Mucosa of descending colon (tissue), 3 donors: ENCODE measurements at regions not wholly inside any gene's neighbourhood (a gene's known extent, or its start where the extent isn't known, plus 50 kb on each side); places are given as distances from the start of the nearest gene placed in this dataset.

Experiments
- ATAC-seq: fragments of 200-7000 bp; cut with Tn5 transposase; one replicate; pipeline ENCODE4 v1.9.1; 2020; ENCODE audit warnings: mild to moderate bottlenecking, moderate library complexity
- DNase-seq, 3 donors: peaks; one replicate each; pipeline ENCODE4 v3.0.0-alpha.2; 2020
- H3K36me3 ChIP-seq: fragments of 200-600 bp; one replicate; pipeline ENCODE4 v1.8.0; 2021; ENCODE audit warnings: low read depth, mild to moderate bottlenecking
- H3K4me1 ChIP-seq: fragments of 200-600 bp; one replicate; pipeline ENCODE4 v1.8.0; 2021; ENCODE audit warnings: low read depth, mild to moderate bottlenecking
- H3K4me3 ChIP-seq: fragments of 200-600 bp; one replicate; pipeline ENCODE4 v1.8.0; 2021; ENCODE audit warnings: mild to moderate bottlenecking
- H3K9me3 ChIP-seq: fragments of 200-600 bp; one replicate; pipeline ENCODE4 v1.8.0; 2021; ENCODE audit warnings: mild to moderate bottlenecking
- CTCF ChIP-seq: fragments of 200-600 bp; IDR thresholded peaks from one replicate; pipeline ENCODE4 v1.8.0; 2022; ENCODE audit warnings: antibody characterized with exemption, mild to moderate bottlenecking
- intact Hi-C, 2 donors: fragments of 100-400 bp; cut with DNase I in 1 of 2; cut with micrococcal nuclease in 1 of 2; formaldehyde crosslinking; loops; one replicate each; pipeline versions ENCODE4 v1.11.0 to v1.11.1; 2022; cut with DNase I, micrococcal nuclease
- donor health status: DM: no; HTN: no; CAD: no; lungs with moderate emphysema.
- donor health status: DM: no; HTN: no; CAD: no.
- donor health status: DM: no; HTN: yes; CAD: no.

GRCh38 chr3:72047221-72047871, 262.4 kb upstream of the PROK2 start:
- no peaks in the 10 kb centered on the region for H3K4me1 ChIP-seq
- no peaks in the 10 kb centered on the region for H3K36me3 ChIP-seq
- no peak overlapping the region for H3K4me3 ChIP-seq
- ATAC-seq (no peak), DNase-seq (no peak)
- H3K9me3 ChIP-seq, result no peaks in the 10 kb centered on the region
- intact Hi-C loops, result no loop called here
- TF ChIP-seq CTCF, result no peak

- TF ChIP-seq CTCF, result no peak
- Histone ChIP-seq H3K9me3 (no peaks in the 10 kb centered on the region), H3K36me3 (no peaks in the 10 kb centered on the region), H3K4me3 (no peak overlapping the region), H3K4me1 (no peaks in the 10 kb centered on the region)
- DNase-seq, result no peak
- no peak for ATAC-seq
- intact Hi-C loops, result no loop called here
Measured at GRCh38 chr3:72044231-72044855, 259.4 kb upstream of the PROK2 start.

GRCh38 chr3:72043204-72044133, 258.5 kb upstream of the PROK2 start:
- DNase-seq (peak in 1 of 3 donors; percentile 4), ATAC-seq (peak; percentile 32)
- H3K36me3 ChIP-seq, result no peaks in the 10 kb centered on the region
- no peak for TF ChIP-seq CTCF
- H3K4me3 ChIP-seq, result no peak overlapping the region
- intact Hi-C loops, result no loop called here
- H3K9me3 ChIP-seq, result no peaks in the 10 kb centered on the region
- H3K4me1 ChIP-seq, result no peaks in the 10 kb centered on the region

GRCh38 chr3:72042397-72043203, 257.7 kb upstream of the PROK2 start:
- H3K36me3 ChIP-seq, result no peaks in the 10 kb centered on the region
- no peaks in the 10 kb centered on the region for H3K9me3 ChIP-seq
- no peak overlapping the region for H3K4me3 ChIP-seq
- intact Hi-C loops, result no loop called here
- H3K4me1 ChIP-seq, result no peaks in the 10 kb centered on the region
- TF ChIP-seq CTCF, result no peak
- DNase-seq, result peak in 1 of 3 donors; percentile 3
- peak; percentile 31 for ATAC-seq

GRCh38 chr3:72041511-72041910, 256.6 kb upstream of the PROK2 start:
- H3K36me3 ChIP-seq, result no peaks in the 10 kb centered on the region
- H3K9me3 ChIP-seq, result no peaks in the 10 kb centered on the region
- H3K4me1 ChIP-seq, result no peaks in the 10 kb centered on the region
- DNase-seq (peak in 1 of 3 donors; percentile 4), ATAC-seq (peak; percentile 27)
- H3K4me3 ChIP-seq, result no peak overlapping the region
- no peak for TF ChIP-seq CTCF
- intact Hi-C loops, result no loop called here
